GM18508 (cell line): ENCODE measurements at regions not wholly inside any gene's neighbourhood (a gene's known extent, or its start where the extent isn't known, plus 50 kb on each side); places are given as distances from the start of the nearest gene placed in this dataset.
"Not testable (repeated sequence)": the region's sequence is repeated elsewhere in the genome, so short reads cannot be mapped to it uniquely, and the experiment has no call there.

Experiments
- ATAC-seq: cut with Tn5 transposase; IDR thresholded peaks from one replicate; pipeline ENCODE4 v1.9.1; 2021; ENCODE audit warnings: moderate number of reproducible peaks; ENCODE audit not compliant: insufficient read depth, unreplicated experiment

DNA sequence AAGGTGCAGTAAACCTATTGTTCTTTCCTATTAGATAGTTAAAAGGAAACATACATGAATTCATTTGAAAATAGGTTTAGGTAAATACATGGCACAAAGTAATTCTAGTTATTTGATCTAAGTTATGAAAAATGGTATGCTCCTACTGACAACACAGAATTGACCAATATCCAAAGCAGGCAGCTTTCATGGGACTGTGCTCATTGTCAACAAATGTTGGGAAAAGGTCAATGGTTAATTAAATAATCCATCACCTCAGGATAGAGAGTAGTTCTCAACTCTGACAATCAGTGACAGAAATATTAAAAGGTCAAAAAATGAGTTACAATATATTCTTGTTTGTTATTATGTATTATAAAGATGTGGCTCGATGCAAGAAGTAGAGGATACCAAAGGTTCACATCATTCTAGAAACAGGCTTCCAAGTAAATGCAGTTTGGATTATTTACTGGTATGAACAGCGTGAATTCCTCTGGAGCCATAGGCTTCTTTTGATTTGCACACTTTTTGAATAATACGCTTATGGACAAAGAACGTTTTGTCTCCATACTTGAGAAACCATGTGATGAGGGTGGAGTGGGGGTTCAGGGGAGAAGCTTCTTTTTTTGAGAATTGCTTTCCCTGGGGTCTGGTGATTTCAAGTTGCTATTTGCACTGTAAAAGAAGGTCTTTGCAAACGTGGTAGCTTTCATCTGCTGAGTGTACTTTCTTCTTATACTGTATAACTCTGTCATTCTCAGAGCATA is 422.0 kb upstream of the ZEB2 start:
- ATAC-seq = no peak

DNA sequence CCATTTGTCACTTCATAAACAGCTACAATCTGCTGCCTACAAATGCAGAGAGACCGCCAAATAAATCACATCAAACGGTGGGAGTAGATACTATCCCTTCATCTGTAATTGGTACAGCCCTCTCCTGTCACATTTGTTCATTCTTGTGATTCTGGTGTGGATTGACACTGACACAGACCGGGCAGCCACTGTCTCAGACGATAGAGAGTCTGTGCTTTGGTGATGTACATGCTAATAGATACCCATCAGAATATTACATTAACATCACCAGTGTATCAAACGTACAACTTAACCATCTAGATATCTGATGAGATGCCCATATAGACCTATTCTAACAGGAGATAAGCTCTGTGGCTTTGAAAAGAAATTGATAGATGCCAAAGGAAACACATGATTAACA is 419.7 kb upstream of the ZEB2 start:
- ATAC-seq = no peak

DNA sequence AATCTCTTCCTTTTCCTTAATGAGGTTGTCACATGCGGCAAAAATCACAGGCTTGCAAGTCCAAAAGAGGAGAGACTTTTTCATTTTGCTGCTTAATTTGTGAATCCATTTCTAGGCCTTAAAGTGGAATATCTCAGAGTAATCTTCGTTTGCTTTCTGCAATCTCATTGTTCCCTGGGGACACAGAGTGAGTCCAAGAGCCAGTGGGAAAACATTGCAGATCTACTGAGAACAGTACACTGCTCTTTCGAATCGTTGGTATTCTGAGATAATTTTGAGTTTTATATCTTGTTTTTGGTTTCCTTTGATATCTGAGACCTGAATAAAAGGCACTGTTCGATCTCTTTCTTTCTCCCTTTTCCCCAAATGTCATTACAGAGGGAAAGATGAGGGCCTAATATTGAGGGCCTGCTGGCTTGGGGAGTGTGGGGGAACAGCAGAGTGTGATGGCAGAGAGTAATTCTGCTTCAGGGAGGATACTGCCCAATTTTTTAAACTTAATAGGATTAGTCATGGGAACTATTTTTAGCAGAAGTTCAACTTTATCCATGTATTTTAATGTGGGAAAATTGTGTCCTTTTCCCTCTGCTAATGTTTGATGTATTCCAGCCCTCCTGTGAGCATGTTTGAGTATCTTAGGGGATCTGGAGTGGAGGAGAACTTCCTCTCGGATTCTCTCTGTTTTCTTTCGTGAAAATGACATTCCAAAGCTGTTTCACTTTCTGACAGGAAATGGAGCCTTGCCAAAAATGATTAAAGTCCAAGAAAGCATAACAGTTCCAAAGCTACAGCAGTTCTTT is 418.2 kb upstream of the ZEB2 start:
- ATAC-seq = no peak

DNA sequence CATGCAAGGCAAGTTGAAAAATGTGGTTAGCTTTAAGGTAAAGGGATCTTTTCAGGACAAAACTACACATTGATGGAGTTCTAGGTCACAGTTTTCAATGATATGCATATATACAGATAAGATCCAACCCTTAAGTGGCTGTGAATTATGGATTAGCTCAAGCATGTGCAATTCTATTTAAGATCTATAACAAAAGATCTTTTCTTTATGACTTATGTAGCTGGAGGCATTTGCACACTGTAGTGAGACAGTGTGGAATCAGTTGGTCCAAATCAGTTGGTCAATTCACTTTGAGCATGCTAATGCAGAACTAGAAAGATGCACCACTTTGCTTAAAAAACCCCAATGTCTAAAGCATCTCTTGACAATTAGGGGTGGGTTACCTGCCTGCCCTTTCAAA is 417.1 kb upstream of the ZEB2 start:
- ATAC-seq = no peak

DNA sequence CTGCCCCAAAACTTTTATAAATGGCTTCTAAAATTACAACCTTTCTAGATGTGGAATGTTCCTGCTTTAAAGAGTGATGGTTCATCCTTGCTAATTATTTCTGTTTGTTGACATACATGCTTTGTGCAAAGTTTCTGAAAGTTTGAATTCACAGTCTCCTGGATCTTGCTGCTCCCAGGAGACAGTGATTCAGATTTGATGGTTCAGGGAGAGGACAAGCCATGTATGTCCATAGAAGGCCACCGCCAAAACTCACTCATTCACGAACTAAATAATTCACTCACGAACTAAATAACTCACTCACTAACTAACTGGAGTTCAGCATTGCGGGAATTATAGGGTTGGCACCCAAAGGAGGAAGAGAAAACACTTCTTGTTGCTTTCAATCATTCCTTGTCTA is 416.5 kb upstream of the ZEB2 start:
- no peak for ATAC-seq

DNA sequence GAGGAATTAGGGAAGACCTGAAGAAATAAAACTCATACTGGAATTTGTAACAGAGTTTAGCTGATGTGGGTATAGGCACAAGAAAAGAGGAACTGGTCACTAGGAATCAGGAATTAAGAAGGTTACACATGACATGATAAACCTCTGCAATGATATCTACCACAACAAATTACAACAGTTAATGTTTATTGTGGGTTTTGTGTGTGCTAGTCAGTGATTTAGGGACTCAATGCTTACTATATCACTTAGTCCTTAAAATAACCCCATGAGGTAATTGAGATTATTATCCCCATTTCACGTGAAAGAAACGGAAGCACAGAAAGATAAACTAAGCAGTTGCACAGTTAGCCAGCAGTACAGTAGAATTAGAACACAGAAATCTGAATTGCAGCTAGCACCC is 415.8 kb upstream of the ZEB2 start:
- ATAC-seq = no peak

DNA sequence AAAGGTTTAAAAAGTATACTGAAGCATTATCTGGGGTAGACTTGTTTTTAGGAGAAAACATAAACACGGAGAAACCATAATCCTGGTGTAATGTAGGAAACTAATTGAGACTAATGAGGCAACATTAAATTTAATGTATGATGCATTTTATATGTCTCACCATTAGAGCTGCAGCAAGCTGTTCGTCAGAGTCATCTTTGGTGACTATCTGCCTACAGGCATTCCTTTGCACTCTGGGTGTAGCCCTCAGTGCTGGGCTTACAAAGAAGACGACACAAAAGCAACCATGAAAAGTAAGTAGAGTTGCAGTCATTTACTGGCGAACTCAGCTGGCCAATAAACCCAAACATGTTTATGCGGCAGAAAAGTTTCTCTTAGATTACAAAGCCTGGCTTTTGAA is 415.3 kb upstream of the ZEB2 start:
- ATAC-seq = no peak

DNA sequence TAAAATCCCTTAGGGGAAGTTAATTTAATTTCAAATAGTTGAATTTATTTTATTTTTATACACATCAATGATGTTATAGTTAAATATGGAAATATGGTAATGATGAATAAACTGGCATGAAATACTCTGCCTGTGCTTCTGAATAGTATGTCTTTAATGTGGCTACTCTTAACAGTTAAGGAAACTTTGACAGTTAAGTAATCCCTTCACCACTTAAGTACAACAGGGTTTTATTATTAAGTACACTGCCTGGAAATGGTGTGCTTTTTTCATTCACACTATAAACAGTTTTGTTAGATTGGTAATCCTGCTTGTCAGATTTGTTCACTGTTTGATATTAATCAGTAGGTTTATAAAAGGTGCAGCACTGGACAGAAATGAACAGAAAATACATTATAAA is 412.0 kb upstream of the ZEB2 start:
- ATAC-seq = no peak

DNA sequence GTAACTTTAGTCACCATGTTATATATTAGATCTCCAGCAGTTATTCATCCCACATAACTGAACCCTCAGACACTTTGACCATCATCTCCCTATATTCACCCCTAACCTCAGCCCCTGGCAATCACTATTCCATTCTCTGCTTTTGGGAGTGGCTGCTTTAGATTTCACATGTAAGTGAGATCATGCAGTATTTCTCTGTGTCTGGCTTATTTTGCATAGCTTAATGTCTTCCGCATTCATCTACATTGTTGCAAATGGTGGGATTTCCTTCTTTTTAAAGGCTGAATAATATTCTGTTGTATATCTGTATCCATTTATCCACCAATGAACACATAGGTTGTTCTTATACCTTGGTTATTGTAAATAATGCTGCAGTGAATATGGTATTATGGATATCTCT is 411.6 kb upstream of the ZEB2 start:
- ATAC-seq = no peak

DNA sequence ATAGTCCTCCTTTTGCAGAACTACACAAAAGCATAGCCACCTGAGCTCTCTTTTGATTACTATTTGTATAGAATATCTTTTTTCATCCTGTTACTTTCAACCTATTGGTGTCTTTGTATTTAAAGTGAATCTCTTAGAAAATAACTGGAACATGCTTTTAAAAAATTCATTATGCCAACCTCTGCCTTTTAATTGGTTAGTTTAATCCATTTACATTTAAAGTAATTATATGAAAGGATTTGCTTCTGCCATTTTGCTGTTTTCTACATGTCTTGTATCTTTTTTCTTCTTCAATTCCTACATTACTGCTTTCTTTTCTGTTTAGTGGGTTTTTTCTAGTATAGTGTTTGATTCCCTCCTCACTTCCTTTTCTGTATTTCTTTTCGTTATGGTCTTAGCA is 407.5 kb upstream of the ZEB2 start:
- ATAC-seq = no peak

DNA sequence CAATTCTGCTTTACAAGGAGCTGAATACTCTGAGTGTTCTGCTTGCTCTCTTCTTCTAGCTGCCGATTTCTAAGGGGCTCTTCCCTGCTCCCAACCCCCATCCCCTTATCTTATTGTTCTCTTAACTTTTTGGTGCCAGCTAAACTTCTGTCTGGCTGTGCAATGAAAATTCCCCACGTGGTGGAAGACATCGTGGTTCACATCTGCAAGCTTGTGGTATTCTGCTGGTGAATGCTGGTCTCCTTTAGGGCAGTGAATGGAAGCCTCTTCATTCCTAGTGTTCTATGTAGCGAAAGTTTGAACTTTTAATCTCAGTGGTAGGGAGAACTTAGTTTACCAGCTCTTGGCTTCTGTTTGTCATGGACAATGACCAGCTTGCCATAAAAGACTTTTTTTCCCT is 406.0 kb upstream of the ZEB2 start:
- no peak for ATAC-seq

DNA sequence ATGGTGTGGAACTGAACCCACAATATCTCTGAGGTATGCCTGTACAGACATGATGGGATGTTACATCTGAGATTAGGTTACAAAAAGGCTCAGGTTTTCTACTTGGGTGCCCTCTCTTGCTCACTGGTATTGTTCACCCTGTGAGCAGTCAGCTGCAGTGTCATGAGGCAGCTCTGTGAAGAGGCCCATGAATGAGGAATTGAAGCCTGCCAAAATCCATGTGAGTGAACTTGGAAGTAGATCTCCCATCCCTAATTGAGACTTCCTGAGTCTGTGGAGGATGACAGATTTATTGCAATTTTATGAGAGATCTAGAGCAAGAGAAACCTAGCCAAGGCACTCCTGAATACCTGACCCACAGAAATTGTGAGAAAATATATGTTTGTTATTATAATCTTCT is 404.9 kb upstream of the ZEB2 start:
- ATAC-seq = no peak

DNA sequence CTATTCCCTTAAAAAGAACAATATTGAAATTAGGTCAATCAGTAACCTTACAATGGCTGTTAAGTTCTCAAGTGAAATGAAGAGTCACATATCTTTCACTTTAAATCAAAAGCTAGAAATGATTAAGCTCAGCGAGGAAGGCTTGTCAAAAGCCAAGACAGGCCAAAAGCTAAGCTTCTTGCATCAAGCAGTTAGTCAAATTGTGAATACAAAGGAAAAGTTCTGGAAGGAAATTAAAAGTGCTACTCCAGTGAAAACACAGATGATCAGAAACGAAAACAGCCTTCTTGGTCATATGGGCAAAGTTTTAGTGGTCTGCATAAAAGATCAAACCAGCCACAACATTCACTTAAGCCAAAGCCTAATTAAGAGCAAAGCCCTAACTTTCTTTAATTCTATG is 402.6 kb upstream of the ZEB2 start:
- ATAC-seq = no peak

DNA sequence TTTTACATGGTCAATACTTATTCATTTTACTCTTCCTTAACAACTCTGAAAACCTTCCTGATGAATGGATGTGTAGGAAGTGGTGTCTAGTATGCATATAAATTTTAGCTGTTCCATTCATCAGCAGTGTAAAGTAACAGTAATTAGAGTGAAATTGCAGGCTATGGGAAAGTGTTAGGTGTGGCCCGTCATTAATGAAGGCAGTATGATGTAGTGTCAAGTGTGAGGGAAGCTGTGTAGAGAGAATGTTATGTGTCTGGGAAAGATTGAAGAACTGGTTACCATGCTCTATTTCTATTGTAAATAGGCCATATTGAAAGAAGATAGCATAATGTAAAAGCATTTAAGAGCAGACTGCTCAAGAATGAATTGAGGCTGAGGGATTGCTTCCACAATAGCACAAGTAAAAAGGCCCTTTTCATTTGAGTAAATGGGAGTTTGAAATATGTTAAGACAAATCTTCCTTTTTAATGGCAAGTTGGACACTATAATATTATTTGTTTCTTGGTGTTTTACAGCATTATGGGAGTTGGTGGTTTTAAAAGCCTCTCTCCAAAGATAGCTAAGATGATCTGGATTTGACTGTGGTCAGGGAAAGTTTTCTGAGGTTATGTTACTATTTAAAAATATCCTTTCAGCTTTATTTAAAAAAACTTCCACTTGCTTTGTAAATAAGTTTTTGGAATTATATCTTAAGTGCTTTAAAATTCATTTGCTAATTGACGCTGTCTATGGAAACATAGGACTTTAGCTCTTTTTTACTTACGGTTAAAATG is 401.0 kb upstream of the ZEB2 start:
- ATAC-seq = no peak

DNA sequence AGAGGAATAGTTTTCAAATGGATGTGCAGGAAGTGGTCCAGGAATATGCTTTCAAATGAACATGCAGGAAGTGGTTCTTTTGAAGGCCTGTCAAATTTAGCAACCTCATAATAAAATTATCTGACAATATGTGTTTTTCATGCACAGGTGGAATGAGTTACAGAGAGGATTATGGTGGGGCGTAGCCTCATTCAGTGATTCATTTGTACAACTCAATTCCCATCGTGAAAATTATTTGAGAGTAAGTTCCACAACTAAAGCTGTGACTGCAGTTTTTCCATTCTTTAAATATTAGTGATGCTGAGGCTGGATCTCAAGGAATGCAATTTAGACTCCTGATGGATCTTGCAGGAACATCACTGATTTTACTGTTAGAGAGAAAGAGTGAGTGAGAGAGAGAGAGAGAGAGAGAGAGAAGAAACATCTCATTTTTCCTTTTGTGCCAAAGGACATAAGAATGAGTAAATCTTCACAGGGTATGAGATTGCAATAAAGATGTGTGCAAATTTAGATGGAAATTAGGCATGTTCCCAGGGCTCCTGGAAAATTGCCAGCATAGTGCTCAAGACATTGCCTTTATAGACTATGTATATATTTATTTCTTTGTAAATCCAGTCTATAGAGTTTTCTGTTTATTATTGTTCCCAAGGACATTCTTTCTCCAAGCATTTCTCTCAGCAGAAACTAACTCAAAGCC is 394.9 kb upstream of the ZEB2 start:
- ATAC-seq = no peak

DNA sequence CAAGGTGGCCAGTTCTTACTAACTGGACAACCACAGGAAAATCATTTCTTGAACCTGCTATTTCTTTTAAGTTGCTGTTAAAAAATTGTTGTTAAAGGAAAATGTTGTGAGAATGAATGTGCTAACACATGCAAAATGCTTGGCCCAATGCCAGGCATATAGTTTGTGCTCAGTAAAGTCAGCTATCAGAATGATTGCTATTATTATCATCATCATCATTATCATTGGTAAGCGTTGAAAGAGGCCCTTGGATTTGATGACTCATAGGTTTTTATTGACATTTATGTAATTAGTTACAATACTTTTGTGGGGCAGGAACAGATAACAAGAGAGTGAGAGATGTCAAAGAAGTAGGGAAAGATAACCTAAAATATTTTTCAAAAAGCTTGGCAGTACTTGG is 394.2 kb upstream of the ZEB2 start:
- no peak for ATAC-seq

DNA sequence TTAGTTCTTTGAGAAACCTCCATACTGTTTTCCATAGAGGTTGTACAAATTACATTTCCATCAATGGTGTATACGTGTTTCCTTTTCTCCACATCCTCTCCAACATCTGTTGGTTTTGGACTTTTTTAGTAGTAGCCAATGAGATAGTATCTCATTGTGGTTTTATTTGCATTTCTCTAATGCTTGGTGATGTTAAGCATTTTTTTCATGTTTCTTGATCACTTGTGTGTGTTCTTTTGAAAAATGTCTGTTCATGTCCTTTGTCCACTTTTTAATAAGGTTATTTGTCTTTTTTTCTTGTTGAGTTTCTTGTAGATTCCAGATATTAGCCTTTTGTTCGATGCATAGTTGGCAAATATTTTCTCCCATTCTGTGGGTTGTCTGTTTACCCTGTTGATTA is 392.3 kb upstream of the ZEB2 start:
- ATAC-seq = no peak

DNA sequence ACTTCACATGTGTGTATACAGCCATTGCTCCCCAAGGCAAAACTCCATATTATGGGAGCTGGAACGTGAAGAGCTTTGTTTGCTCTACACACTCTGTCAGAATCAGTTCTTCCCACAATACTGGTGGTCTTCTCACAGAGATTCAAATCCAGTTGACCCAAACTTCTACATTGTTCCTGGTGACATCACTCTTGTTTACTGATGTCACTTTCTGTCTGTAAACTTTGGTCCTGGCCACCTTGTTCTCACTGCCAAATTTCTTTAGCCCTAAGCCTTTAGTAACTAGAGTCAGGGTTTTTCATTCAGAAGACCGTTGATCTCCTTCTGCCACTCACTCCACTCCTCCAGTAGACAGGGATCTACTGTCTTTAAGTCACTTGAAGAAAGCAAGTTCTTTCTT is 386.0 kb upstream of the ZEB2 start:
- ATAC-seq = no peak

DNA sequence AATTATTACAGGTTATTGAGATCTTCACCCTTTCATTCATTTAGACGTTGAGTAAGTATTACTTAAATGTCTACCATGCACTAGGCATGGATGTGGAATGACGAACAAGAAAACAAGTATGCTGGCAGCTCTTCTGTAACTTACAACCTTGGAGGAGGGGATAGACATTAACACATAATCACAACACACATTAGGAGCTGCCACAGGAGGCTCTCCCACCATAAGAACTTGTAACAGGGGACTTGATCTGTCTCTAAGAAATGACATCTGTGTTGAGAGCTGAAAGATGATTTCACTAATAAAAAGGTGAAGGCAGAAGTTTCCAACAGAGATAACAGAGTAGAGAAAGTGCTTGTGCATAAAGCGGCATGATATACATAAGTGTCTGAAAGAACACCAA is 384.7 kb upstream of the ZEB2 start:
- ATAC-seq = no peak

DNA sequence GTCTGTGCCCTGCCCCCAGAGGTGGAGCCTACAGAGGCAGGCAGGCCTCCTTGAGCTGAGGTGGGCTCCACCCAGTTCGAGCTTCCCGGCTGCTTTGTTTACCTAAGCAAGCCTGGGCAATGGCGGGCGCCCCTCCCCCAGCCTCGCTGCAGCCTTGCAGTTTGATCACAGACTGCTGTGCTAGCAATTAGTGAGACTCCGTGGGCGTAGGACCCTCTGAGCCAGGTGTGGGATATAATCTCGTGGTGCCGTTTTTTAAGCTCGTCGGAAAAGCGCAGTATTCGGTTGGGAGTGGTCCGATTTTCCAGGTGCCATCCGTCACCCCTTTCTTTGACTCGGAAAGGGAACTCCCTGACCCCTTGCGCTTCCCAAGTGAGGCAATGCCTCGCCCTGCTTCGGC is 383.1 kb upstream of the ZEB2 start:
- ATAC-seq = not testable (repeated sequence)

DNA sequence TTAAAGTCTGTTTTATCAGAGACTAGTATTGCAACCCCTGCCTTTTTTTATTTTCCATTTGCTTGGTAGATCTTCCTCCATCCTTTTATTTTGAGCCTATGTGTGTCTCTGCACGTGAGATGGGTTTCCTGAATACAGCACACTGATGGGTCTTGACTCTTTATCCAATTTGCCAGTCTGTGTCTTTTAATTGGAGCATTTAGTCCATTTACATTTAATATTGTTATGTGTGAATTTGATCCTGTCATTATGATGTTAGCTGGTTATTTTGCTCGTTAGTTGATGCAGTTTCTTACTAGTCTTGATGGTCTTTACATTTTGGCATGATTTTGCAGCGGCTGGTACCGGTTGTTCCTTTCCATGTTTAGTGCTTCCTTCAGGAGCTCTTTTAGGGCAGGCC is 381.5 kb upstream of the ZEB2 start:
- ATAC-seq = not testable (repeated sequence)
